ENCODE measurements at regions not wholly inside any gene's neighbourhood (a gene's known extent, or its start where the extent isn't known, plus 50 kb on each side); places are given as distances from the start of the nearest gene placed in this dataset.

DNA sequence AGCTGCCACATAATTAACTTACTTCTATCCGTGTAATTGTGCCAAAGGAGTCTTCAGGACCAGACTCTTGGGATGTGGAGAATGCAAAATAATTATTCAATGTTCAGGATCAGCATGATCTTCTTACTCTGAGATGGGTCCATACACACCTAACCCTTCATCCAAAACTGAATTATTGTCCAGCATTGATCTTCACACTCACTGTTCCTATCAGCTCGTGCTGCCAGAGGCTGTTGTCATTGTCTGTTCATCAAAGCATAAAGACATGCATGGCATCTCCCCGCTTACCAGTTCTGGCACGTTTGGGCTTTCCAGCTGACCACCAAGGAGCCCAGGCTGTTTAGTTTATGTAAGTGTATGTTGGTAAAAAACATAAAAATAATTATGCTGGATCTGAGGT, 1090.7 kb downstream of the DNAJB9 start:
- ChIA-PET CTCF (no interaction called here), RAD21 (ENCODE audit: unreplicated experiment) (no interaction called here), SMC1A (ENCODE audit: uncharacterized antibody, unreplicated experiment) (no interaction called here), POLR2A (no interaction called here)
- Histone ChIP-seq H3K9me3 (replicated peaks; ENCODE audit: control insufficient read depth, insufficient read depth, low read length) (no peaks in the 10 kb centered on the region), H3K27me3 (replicated peaks in 1 of 2; ENCODE audit: control insufficient read depth in 2 of 2, insufficient read depth in 2 of 2, low read length in 1 of 2) (no peaks in the 10 kb centered on the region), H2AFZ (ENCODE audit: control insufficient read depth, low read depth, low read length) (no peak overlapping the region), H3K4me3 (no peak overlapping the region), H4K20me1 (ENCODE audit: control insufficient read depth, insufficient read depth) (no peaks in the 10 kb centered on the region), H3K79me2 (ENCODE audit: control insufficient read depth, insufficient read depth, low read length) (no peaks in the 10 kb centered on the region), H3K27ac (ENCODE audit: control insufficient read depth, insufficient read depth) (no peak overlapping the region), H3K36me3 (ENCODE audit: control insufficient read depth in 2 of 2, insufficient read depth in 2 of 2, low read length in 1 of 2) (no peaks in the 10 kb centered on the region), H3K9ac (ENCODE audit: control insufficient read depth, insufficient read depth, low read length) (no peak overlapping the region), H3K4me1 (ENCODE audit: control insufficient read depth, insufficient read depth, low read length) (no peaks in the 10 kb centered on the region), H3K4me2 (ENCODE audit: control insufficient read depth, insufficient read depth) (no peak overlapping the region)
- no peak for FAIRE-seq
- no TSS peak for BruUV-seq (replicated peaks)
- in situ Hi-C loops (cut with MboI) (no loop called here), intact Hi-C loops (cut with micrococcal nuclease; ENCODE audit: unreplicated experiment) (no loop called here)
- TF ChIP-seq EP300 (IDR thresholded peaks at IDR 0.05; ENCODE audit: borderline replicate concordance in 1 of 2, control insufficient read depth in 1 of 2, low read depth in 2 of 2, low read length in 2 of 2) = no peak
- TF ChIP-seq POLR2AphosphoS5 (IDR thresholded peaks at IDR 0.05; ENCODE audit: low read length) = no peak
- TF ChIP-seq CHD1 (IDR thresholded peaks at IDR 0.05; ENCODE audit: low read depth, low read length) = no peak
- TF ChIP-seq SIX5 (IDR thresholded peaks at IDR 0.05; ENCODE audit: low read depth, low read length, severe bottlenecking) = no peak
- TF ChIP-seq RCOR1 (conservative IDR thresholded peaks at IDR 0.05; ENCODE audit: low read depth, low read length) = no peak
- no peak for TF ChIP-seq STAT1 (conservative IDR thresholded peaks at IDR 0.05)
- no peak for TF ChIP-seq HCFC1 (IDR thresholded peaks at IDR 0.05; ENCODE audit: low read length)
- no peak for TF ChIP-seq ZNF592 (IDR thresholded peaks at IDR 0.05)
- no peak for TF ChIP-seq RBBP5 (conservative IDR thresholded peaks at IDR 0.05)
- TF ChIP-seq ETV6 (conservative IDR thresholded peaks at IDR 0.05 in 1 of 2, IDR thresholded peaks at IDR 0.05 in 1 of 2; ENCODE audit: borderline replicate concordance in 1 of 2, low read depth in 1 of 2) = no peak
- no peak for TF ChIP-seq CREB1 (IDR thresholded peaks at IDR 0.05; ENCODE audit: low read depth)
- TF ChIP-seq SRF (IDR thresholded peaks at IDR 0.05; ENCODE audit: low read depth in 2 of 2, low read length in 2 of 2) = no peak
- TF ChIP-seq, protein P1, sequence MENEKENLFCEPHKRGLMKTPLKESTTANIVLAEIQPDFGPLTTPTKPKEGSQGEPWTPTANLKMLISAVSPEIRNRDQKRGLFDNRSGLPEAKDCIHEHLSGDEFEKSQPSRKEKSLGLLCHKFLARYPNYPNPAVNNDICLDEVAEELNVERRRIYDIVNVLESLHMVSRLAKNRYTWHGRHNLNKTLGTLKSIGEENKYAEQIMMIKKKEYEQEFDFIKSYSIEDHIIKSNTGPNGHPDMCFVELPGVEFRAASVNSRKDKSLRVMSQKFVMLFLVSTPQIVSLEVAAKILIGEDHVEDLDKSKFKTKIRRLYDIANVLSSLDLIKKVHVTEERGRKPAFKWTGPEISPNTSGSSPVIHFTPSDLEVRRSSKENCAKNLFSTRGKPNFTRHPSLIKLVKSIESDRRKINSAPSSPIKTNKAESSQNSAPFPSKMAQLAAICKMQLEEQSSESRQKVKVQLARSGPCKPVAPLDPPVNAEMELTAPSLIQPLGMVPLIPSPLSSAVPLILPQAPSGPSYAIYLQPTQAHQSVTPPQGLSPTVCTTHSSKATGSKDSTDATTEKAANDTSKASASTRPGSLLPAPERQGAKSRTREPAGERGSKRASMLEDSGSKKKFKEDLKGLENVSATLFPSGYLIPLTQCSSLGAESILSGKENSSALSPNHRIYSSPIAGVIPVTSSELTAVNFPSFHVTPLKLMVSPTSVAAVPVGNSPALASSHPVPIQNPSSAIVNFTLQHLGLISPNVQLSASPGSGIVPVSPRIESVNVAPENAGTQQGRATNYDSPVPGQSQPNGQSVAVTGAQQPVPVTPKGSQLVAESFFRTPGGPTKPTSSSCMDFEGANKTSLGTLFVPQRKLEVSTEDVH (IDR thresholded peaks at IDR 0.05; ENCODE audit: low read depth, partially characterized antibody) = no peak
- TF ChIP-seq ESRRA (IDR thresholded peaks at IDR 0.05; ENCODE audit: low read length) = no peak
- TF ChIP-seq WRNIP1 (IDR thresholded peaks at IDR 0.05; ENCODE audit: borderline replicate concordance, low read depth, low read length) = no peak
- no peak for DNase-seq (ENCODE audit: low read depth, low spot score)
- 14% methylated on average over 4 of the region's 4 CpGs for WGBS (ENCODE audit: insufficient coverage, insufficient replicate concordance, low lambda C conversion rate, missing lambda C conversion rate)
- ATAC-seq = no peak
